ENCODE measurements at regions not wholly inside any gene's neighbourhood (a gene's known extent, or its start where the extent isn't known, plus 50 kb on each side); places are given as distances from the start of the nearest gene placed in this dataset.

GRCh38 chr13:74424455-74424854, 290.3 kb upstream of the KLF12 start (continued):
- TF ChIP-seq TCF12 (IDR thresholded peaks at IDR 0.05; ENCODE audit: low read depth, low read length) (no peak), PHF8 (conservative IDR thresholded peaks at IDR 0.05; ENCODE audit: low read depth, low read length) (no peak), BRCA1 (IDR thresholded peaks at IDR 0.05; ENCODE audit: low read depth, low read length) (no peak), CHD1 (IDR thresholded peaks at IDR 0.05; ENCODE audit: low read depth, low read length) (no peak), ZNF274 (IDR thresholded peaks at IDR 0.05; ENCODE audit: borderline replicate concordance, extremely low read depth, low read length) (no peak)
